MM.1S (cell line): ENCODE measurements at regions not wholly inside any gene's neighbourhood (a gene's known extent, or its start where the extent isn't known, plus 50 kb on each side); places are given as distances from the start of the nearest gene placed in this dataset.

Source experiments
- DNase-seq: peaks from one replicate; pipeline ENCODE4 v3.0.0-alpha.2; 2015
- H2AFZ ChIP-seq: fragments of 300-600 bp; sonication (generic); 2 replicates; pipeline ENCODE4 v1.6.0; 2016; ENCODE audit warnings: antibody characterized with exemption, low read length
- H3F3A ChIP-seq: fragments of 300-600 bp; sonication (generic); 2 replicates; pipeline ENCODE4 v1.6.1; 2016; ENCODE audit warnings: mild to moderate bottlenecking, antibody characterized with exemption, low read length, moderate library complexity, mixed read lengths; ENCODE audit not compliant: insufficient read depth
- H3K27ac ChIP-seq: fragments of 300-600 bp; sonication (generic); 2 replicates; pipeline ENCODE4 v1.5.1; 2016; ENCODE audit warnings: mild to moderate bottlenecking, low read length
- H3K27me3 ChIP-seq: fragments of 300-600 bp; sonication (generic); replicated peaks from 2 replicates; pipeline ENCODE4 v1.6.0; 2016; ENCODE audit warnings: low read length; ENCODE audit not compliant: insufficient read depth
- H3K36me3 ChIP-seq: fragments of 300-600 bp; sonication (generic); replicated peaks from 2 replicates; pipeline ENCODE4 v1.6.1; 2016; ENCODE audit warnings: mild to moderate bottlenecking, low read length, mixed read lengths; ENCODE audit not compliant: insufficient read depth
- H3K4me1 ChIP-seq: fragments of 300-600 bp; sonication (generic); 2 replicates; pipeline ENCODE4 v1.6.1; 2016; ENCODE audit warnings: low read length, mixed read lengths
- H3K4me2 ChIP-seq: fragments of 300-600 bp; sonication (generic); 2 replicates; pipeline ENCODE4 v1.6.0; 2016; ENCODE audit warnings: low read depth, low read length
- H3K4me3 ChIP-seq: fragments of 300-600 bp; sonication (generic); 2 replicates; pipeline ENCODE4 v1.5.1; 2016; ENCODE audit warnings: low read length, mixed read lengths
- H3K79me2 ChIP-seq: fragments of 300-600 bp; sonication (generic); 2 replicates; pipeline ENCODE4 v1.6.1; 2016; ENCODE audit warnings: mixed run types, low read length, mixed read lengths
- H3K9ac ChIP-seq: fragments of 300-600 bp; sonication (generic); 2 replicates; pipeline ENCODE4 v1.6.1; 2016; ENCODE audit warnings: low read length, mixed read lengths
- H3K9me2 ChIP-seq: fragments of 300-600 bp; sonication (generic); replicated peaks from 2 replicates; pipeline ENCODE4 v1.6.1; 2016; ENCODE audit warnings: mild to moderate bottlenecking, low read length, mixed read lengths; ENCODE audit not compliant: insufficient read depth
- H3K9me3 ChIP-seq: fragments of 300-600 bp; sonication (generic); replicated peaks from 2 replicates; pipeline ENCODE4 v1.6.1; 2016; ENCODE audit warnings: mild to moderate bottlenecking, low read length, mixed read lengths; ENCODE audit not compliant: insufficient read depth
- H4K20me1 ChIP-seq: fragments of 300-600 bp; sonication (generic); 2 replicates; pipeline ENCODE4 v1.6.1; 2016; ENCODE audit warnings: mild to moderate bottlenecking, low read length, moderate library complexity, mixed read lengths; ENCODE audit not compliant: insufficient read depth
- EZH2 ChIP-seq: fragments of 300-600 bp; sonication (generic); optimal IDR thresholded peaks from 2 replicates; pipeline ENCODE3; 2017; ENCODE audit warnings: low read depth, mild to moderate bottlenecking, antibody characterized with exemption, low read length, mixed read lengths
- EZH2phosphoT487 ChIP-seq: fragments of 300-600 bp; sonication (generic); IDR thresholded peaks from 2 replicates; pipeline ENCODE4 v1.6.1; 2018; ENCODE audit warnings: antibody characterized with exemption, low read length
- TF ChIP-seq, protein P1 (sequence below): fragments of 300-600 bp; sonication (generic); IDR thresholded peaks from 2 replicates; pipeline ENCODE4 v1.5.1; 2016; ENCODE audit warnings: antibody characterized with exemption, low read length, mixed read lengths

DNA sequence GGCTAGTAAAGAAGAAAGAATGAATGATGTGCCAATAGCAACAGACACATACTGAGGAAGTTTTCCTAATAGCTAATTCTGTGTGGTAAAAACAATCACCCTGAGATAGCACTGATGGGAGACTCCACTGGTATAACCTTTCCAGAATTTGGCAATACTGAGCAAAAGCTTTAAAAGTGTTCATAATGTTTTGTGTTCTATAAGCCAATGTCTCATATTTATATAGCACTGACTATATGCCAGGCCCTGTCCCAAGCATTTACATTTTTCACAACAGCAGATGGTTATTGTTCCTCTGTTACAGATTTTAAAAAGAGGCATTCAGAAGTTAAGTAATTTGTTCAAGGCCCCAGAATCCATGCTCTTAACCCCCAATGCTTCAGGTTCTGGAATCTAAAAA is 108.0 kb upstream of the DST start:
- H3K4me1 ChIP-seq = peaks cover 13% of the 10 kb centered on the region
- no peaks in the 10 kb centered on the region for H3K27me3 ChIP-seq
- no peak overlapping the region for H2AFZ ChIP-seq
- no peak overlapping the region for H3K9ac ChIP-seq
- no peaks in the 10 kb centered on the region for H4K20me1 ChIP-seq
- peaks cover 72% of the 10 kb centered on the region for H3K79me2 ChIP-seq
- no peak overlapping the region for H3K27ac ChIP-seq
- no peaks in the 10 kb centered on the region for H3K9me2 ChIP-seq
- 0 out of 2 replicates have a peak, but pooled peaks cover 4% of the 10 kb centered on the region for H3F3A ChIP-seq
- no peak overlapping the region for H3K4me3 ChIP-seq
- H3K4me2 ChIP-seq = no peak overlapping the region
- H3K36me3 ChIP-seq = no peaks in the 10 kb centered on the region
- TF ChIP-seq, protein P1, sequence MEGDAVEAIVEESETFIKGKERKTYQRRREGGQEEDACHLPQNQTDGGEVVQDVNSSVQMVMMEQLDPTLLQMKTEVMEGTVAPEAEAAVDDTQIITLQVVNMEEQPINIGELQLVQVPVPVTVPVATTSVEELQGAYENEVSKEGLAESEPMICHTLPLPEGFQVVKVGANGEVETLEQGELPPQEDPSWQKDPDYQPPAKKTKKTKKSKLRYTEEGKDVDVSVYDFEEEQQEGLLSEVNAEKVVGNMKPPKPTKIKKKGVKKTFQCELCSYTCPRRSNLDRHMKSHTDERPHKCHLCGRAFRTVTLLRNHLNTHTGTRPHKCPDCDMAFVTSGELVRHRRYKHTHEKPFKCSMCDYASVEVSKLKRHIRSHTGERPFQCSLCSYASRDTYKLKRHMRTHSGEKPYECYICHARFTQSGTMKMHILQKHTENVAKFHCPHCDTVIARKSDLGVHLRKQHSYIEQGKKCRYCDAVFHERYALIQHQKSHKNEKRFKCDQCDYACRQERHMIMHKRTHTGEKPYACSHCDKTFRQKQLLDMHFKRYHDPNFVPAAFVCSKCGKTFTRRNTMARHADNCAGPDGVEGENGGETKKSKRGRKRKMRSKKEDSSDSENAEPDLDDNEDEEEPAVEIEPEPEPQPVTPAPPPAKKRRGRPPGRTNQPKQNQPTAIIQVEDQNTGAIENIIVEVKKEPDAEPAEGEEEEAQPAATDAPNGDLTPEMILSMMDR = no peak
- no peak for TF ChIP-seq EZH2
- TF ChIP-seq EZH2phosphoT487 = no peak
- H3K9me3 ChIP-seq = no peaks in the 10 kb centered on the region
- DNase-seq = no peak

DNA sequence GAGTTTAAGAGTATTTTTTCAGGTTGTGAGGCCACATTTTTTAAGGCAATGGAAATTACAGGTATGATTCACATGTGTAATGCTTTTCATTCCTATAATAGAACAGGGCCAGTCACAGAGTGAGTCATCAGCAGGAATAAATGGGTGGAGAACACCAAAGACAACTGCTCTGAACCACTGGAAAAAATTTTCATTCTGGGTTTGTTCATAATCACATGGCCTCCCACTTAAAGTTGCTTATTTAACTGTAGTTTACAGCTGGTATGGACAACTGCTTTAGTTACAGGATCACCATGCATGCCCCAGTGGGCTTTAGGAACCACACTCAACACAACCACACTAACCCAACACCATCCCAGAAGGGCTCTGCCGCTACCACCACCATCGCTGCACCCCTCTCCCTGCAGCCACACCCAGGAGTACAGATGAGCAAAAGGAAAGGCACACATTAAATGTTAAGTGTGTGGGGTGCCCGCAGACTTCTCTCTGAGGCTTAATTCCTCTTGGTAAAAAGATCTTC is 107.0 kb upstream of the DST start:
- no peaks in the 10 kb centered on the region for H4K20me1 ChIP-seq
- no peak overlapping the region for H3K4me3 ChIP-seq
- DNase-seq = no peak
- peaks cover 13% of the 10 kb centered on the region for H3K4me1 ChIP-seq
- H3K9me3 ChIP-seq = no peaks in the 10 kb centered on the region
- no peak overlapping the region for H3K4me2 ChIP-seq
- H3K79me2 ChIP-seq = peaks cover 69% of the 10 kb centered on the region
- 0 out of 2 replicates have a peak, but pooled peaks cover 4% of the 10 kb centered on the region for H3F3A ChIP-seq
- H3K27ac ChIP-seq = no peak overlapping the region
- H3K9ac ChIP-seq = no peak overlapping the region
- H3K36me3 ChIP-seq = no peaks in the 10 kb centered on the region
- H3K27me3 ChIP-seq = no peaks in the 10 kb centered on the region
- TF ChIP-seq EZH2phosphoT487 (no peak), EZH2 (no peak)
- TF ChIP-seq, protein P1 = no peak
- H2AFZ ChIP-seq = no peak overlapping the region
- H3K9me2 ChIP-seq = no peaks in the 10 kb centered on the region

DNA sequence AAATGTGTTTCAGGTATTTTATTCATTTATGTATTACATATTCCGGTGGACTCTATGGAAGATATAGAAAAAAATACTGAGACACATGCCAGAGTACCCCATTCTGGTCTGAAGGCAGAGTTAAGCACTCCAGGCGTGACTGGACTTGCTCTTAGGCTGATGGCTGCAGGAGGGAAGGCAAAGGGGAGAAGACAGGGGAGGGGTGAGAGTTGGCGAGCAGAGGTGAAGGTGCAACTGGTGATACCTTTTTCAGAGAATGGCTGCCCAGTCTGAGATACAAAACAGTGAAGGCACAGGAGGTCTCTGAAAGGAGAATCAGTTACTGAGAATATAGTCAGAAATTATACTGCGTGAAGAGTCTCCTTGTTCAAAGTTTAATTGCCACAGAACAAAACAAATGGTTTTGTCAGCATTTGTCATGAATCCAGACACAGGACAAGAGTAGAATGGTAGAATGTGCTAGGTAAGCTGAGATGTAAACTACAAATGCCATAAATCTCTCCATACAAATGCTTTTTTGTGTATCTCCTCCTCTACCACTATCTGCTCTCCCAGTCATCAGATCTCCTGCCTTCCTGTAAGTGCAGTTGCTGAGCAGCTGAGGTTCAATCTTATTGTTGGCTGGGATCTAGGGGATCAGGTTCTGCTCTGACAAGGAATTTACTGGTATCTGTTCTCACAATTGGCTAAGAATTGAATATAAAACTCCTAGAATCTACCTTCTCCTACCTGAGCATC is 104.2 kb upstream of the DST start:
- TF ChIP-seq EZH2 (no peak), EZH2phosphoT487 (no peak)
- TF ChIP-seq, protein P1 = no peak
- no peak for DNase-seq
- no peaks in the 10 kb centered on the region for H3F3A ChIP-seq
- H3K4me1 ChIP-seq = no peaks in the 10 kb centered on the region
- 0 out of 2 replicates have a peak, but pooled peaks cover 4% of the 10 kb centered on the region for H4K20me1 ChIP-seq
- H3K36me3 ChIP-seq = no peaks in the 10 kb centered on the region
- no peak overlapping the region for H3K4me2 ChIP-seq
- H2AFZ ChIP-seq = no peak overlapping the region
- no peaks in the 10 kb centered on the region for H3K27me3 ChIP-seq
- no peak overlapping the region for H3K9ac ChIP-seq
- peaks cover 67% of the 10 kb centered on the region for H3K79me2 ChIP-seq
- no peaks in the 10 kb centered on the region for H3K9me2 ChIP-seq
- H3K27ac ChIP-seq = no peak overlapping the region
- H3K4me3 ChIP-seq = no peak overlapping the region
- no peaks in the 10 kb centered on the region for H3K9me3 ChIP-seq
